Body of pancreas (tissue), 4 donors: ENCODE measurements at regions not wholly inside any gene's neighbourhood (a gene's known extent, or its start where the extent isn't known, plus 50 kb on each side); places are given as distances from the start of the nearest gene placed in this dataset.

Experiments used
- CTCF ChIP-seq, 7 experiments: fragments of 450-650 bp in 4 of 7; fragments of 200-600 bp in 3 of 7; sonication (generic) in 3 of 7; IDR thresholded peaks; one replicate each; pipeline ENCODE4 v1.5.1; 2016 to 2019; ENCODE audit warnings: antibody characterized with exemption in 7 of 7
- POLR2A ChIP-seq, 3 donors: fragments of 450-650 bp; IDR thresholded peaks; one replicate each; pipeline ENCODE4 v1.6.1; 2016; ENCODE audit warnings: antibody characterized with exemption in 3 of 3, mild to moderate bottlenecking in 2 of 3

GRCh38 chr7:137073571-137074325 lies 205.3 kb downstream of the CHRM2 start:
- no peak for TF ChIP-seq CTCF (IDR thresholded peaks at IDR 0.05)
- TF ChIP-seq POLR2A (IDR thresholded peaks at IDR 0.05), result no peak
